ENCODE measurements at regions not wholly inside any gene's neighbourhood (a gene's known extent, or its start where the extent isn't known, plus 50 kb on each side); places are given as distances from the start of the nearest gene placed in this dataset.

DNA sequence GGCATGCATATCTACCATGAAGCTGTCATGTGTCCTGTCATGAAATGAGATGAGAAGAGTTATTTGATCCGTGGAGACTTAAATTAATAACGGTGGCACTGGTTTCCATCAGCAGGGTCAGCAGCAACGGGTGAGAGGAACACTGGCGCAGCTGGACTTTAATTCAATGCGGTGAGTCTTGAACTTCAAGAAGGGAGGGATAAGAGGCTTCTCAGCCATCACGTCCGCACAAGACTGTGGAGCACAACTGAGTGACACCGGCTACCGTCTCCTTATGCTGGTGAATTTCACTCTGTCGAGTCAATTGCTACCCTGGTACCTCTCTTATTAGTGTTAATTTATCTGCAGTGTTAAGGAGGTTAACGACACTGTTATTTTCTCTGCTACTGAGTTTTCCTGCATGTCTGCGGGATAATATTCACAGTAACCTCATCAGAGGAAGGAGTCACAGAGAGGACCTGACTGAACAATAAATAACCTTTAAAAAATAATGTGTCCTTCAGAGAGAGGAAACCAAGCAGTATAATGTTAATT is 236.8 kb downstream of the EPHA4 start:
- Histone ChIP-seq H3K4me3 (no peak overlapping the region), H3K4me2 (no peak overlapping the region), H3K27ac (no peak overlapping the region), H4K20me1 (no peaks in the 10 kb centered on the region), H3K9me3 (peaks cover 15% of the 10 kb centered on the region), H3K36me3 (no peaks in the 10 kb centered on the region), H3K9ac (no peak overlapping the region), H3K27me3 (no peaks in the 10 kb centered on the region), H3K4me1 (no peaks in the 10 kb centered on the region)
- no peak for TF ChIP-seq Cebpa-rat (IDR thresholded peaks at IDR 0.05)

DNA sequence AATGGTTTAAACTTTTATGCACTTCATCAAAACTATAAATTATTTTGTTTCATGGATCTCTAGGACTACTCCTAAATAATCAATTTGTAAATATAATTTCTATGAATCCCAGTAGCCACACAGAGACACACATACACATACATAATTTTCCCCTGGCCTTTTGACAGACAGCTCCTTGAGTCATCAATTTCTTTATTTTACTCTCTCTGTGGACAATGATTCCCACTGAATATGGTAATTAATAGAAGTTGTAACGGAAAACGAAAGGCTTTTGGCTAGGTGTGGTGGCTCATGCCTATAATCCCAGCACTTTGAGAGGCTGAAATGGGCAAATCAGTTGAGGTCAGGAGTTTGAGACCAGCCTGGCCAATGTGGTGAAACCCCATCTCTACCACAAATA is 235.1 kb downstream of the EPHA4 start:
- no peaks in the 10 kb centered on the region for H3K27me3 ChIP-seq
- H3K4me1 ChIP-seq: no peaks in the 10 kb centered on the region
- no peaks in the 10 kb centered on the region for H4K20me1 ChIP-seq
- no peak overlapping the region for H3K4me2 ChIP-seq
- no peak overlapping the region for H3K27ac ChIP-seq
- no peaks in the 10 kb centered on the region for H3K36me3 ChIP-seq
- H3K9me3 ChIP-seq: peaks cover 7% of the 10 kb centered on the region
- no peak for TF ChIP-seq Cebpa-rat (IDR thresholded peaks at IDR 0.05)
- no peak overlapping the region for H3K9ac ChIP-seq
- no peak overlapping the region for H3K4me3 ChIP-seq

DNA sequence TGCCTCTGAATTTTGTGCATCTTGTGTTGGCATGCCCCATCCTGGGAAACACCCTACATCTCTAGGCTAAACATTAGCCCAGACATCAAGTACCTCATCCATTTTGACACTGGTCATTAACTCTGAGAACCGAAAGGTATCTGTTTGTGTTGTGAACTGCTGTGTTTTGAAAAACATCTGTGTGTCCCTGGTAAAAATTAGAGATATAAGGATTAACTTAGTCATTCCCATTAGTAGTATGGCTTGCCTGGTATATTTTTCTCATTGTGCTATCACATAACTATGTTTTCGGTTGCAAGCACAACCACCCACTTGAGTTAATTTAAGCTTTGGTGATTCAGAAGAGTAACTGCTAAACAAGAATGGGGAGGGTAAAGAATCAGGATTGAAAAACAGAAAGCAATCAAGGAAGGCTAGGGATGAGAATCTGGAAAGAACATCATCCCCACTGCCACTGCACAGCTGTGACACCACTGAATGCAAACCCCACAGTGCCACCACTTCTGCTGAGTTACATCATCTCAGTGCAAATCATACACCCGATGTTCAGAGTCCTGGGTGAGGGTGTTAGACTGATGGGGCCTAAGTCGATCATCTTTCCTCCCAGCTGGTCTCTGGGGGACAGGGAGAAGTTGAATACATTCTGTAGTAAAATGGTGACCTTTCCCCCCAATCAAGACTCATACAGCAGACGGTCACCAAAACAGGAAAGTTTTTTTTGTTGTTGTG is 234.0 kb downstream of the EPHA4 start:
- no peaks in the 10 kb centered on the region for H3K4me1 ChIP-seq
- H3K27me3 ChIP-seq: no peaks in the 10 kb centered on the region
- no peak for TF ChIP-seq Cebpa-rat (IDR thresholded peaks at IDR 0.05)
- H4K20me1 ChIP-seq: no peaks in the 10 kb centered on the region
- H3K4me2 ChIP-seq: no peak overlapping the region
- no peak overlapping the region for H3K4me3 ChIP-seq
- H3K36me3 ChIP-seq: no peaks in the 10 kb centered on the region
- H3K9ac ChIP-seq: no peak overlapping the region
- H3K27ac ChIP-seq: no peak overlapping the region
- no peaks in the 10 kb centered on the region for H3K9me3 ChIP-seq

DNA sequence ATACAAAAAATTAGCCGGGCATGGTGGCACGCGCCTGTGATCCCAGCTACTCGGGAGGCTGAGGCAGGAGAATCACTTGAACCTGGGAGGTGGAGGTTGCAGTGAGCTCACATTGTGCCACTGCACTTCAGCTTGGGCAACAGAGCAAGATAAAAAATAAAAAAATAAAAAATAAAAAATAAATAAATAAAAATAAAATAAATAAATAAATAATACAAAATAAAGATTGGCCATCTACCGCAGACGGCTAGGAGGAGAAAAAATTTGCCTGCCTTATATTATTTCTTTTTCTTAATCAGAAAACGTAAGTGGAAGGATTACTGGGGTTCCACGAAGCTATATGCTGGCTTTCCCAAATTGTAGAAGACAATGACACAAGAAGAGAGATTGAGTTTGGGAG is 229.7 kb downstream of the EPHA4 start:
- no peaks in the 10 kb centered on the region for H4K20me1 ChIP-seq
- H3K9me3 ChIP-seq: no peaks in the 10 kb centered on the region
- H3K4me2 ChIP-seq: no peak overlapping the region
- H3K9ac ChIP-seq: no peak overlapping the region
- no peak for TF ChIP-seq Cebpa-rat (IDR thresholded peaks at IDR 0.05)
- H3K4me3 ChIP-seq: no peak overlapping the region
- H3K36me3 ChIP-seq: no peaks in the 10 kb centered on the region
- no peak overlapping the region for H3K27ac ChIP-seq
- H3K4me1 ChIP-seq: no peaks in the 10 kb centered on the region
- H3K27me3 ChIP-seq: no peaks in the 10 kb centered on the region

DNA sequence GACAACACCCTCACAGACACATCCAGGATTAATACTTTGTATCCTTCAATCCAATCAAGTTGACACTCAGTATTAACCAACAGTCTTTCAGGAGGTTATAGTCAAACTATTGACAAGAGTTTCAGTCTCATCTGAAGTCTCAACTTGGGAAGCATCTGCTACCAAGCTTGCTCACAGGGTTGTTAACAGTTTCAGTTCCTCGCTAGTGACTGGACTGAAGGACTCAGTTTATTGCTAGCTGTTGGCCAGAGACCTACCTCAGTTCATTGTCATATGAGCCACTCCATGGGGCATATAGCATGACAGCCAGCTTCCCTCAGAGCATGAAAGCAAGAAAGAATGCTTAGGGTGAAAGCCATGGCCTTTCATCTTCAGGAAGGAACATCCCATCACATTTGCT is 228.6 kb downstream of the EPHA4 start:
- Histone ChIP-seq H3K4me3 (no peak overlapping the region), H3K27ac (no peak overlapping the region), H3K9me3 (no peaks in the 10 kb centered on the region), H3K4me2 (no peak overlapping the region), H3K4me1 (no peaks in the 10 kb centered on the region), H3K27me3 (no peaks in the 10 kb centered on the region), H3K9ac (no peak overlapping the region), H3K36me3 (no peaks in the 10 kb centered on the region), H4K20me1 (no peaks in the 10 kb centered on the region)
- TF ChIP-seq Cebpa-rat (IDR thresholded peaks at IDR 0.05): no peak

DNA sequence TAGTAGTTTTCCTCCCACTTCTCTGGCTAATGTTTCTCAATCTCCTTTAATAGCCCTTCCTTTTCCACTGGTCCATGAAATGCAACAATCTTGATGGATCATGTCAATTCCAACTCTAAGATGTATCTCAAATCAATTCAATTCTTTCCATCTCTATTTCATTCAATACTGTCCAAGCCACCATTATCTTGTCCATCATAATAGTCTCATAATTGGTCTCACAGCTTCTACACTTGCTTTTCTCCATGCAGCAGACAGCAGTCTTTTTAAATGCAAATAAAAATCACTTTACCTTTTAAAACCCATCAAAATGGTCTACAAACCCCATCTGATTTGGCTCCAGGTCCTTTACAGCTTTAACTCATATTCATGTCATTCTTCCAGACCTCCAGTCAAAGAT is 226.6 kb downstream of the EPHA4 start:
- no peak overlapping the region for H3K4me3 ChIP-seq
- no peak overlapping the region for H3K27ac ChIP-seq
- no peaks in the 10 kb centered on the region for H3K36me3 ChIP-seq
- H3K9ac ChIP-seq: no peak overlapping the region
- no peaks in the 10 kb centered on the region for H3K27me3 ChIP-seq
- no peaks in the 10 kb centered on the region for H3K9me3 ChIP-seq
- H4K20me1 ChIP-seq: no peaks in the 10 kb centered on the region
- H3K4me1 ChIP-seq: no peaks in the 10 kb centered on the region
- H3K4me2 ChIP-seq: no peak overlapping the region
- no peak for TF ChIP-seq Cebpa-rat (IDR thresholded peaks at IDR 0.05)

DNA sequence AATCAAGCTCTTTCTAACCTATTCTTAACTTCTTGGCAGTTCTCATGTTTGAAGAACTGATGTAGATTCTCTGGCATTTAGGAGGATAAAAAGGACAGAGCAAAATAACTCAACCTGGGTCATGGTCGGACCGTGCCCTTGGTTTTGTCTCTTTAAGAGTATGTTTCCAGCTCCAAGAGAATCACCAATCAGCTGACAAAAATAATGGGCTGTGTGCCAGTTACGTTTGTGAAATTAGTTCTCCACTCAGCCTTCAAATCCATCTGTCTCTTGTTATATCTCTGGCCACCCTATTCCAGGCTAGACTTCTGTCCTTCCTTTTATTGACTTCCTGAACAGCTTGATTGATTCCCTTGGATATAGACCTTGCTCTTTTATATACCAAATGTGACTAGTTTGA is 225.7 kb downstream of the EPHA4 start:
- no peak overlapping the region for H3K9ac ChIP-seq
- no peak overlapping the region for H3K4me2 ChIP-seq
- H3K36me3 ChIP-seq: no peaks in the 10 kb centered on the region
- H3K4me1 ChIP-seq: no peaks in the 10 kb centered on the region
- TF ChIP-seq Cebpa-rat (IDR thresholded peaks at IDR 0.05): no peak
- H3K9me3 ChIP-seq: no peaks in the 10 kb centered on the region
- no peaks in the 10 kb centered on the region for H3K27me3 ChIP-seq
- no peaks in the 10 kb centered on the region for H4K20me1 ChIP-seq
- no peak overlapping the region for H3K27ac ChIP-seq
- no peak overlapping the region for H3K4me3 ChIP-seq

DNA sequence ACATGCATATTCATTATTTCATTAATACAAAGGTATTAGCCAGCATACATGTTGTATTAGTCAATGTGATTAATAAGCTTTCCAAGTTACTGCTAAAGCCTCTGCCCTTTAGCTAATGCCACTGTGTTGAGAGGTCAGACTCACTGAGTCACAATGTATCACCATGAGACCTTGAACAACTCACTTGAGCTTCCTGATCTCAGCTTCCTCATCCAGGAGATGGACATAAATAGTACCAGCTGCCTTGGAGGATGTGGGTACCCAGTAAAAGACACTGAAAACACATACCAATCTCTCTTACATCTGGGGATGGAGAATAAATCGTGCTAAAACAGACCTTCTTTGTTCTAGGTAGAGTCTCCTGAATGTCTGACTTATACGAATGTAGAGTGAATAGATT is 224.6 kb downstream of the EPHA4 start:
- H3K4me2 ChIP-seq: no peak overlapping the region
- H4K20me1 ChIP-seq: no peaks in the 10 kb centered on the region
- H3K9me3 ChIP-seq: no peaks in the 10 kb centered on the region
- no peaks in the 10 kb centered on the region for H3K27me3 ChIP-seq
- no peak for TF ChIP-seq Cebpa-rat (IDR thresholded peaks at IDR 0.05)
- H3K27ac ChIP-seq: no peak overlapping the region
- no peak overlapping the region for H3K4me3 ChIP-seq
- no peaks in the 10 kb centered on the region for H3K4me1 ChIP-seq
- no peaks in the 10 kb centered on the region for H3K36me3 ChIP-seq
- no peak overlapping the region for H3K9ac ChIP-seq

DNA sequence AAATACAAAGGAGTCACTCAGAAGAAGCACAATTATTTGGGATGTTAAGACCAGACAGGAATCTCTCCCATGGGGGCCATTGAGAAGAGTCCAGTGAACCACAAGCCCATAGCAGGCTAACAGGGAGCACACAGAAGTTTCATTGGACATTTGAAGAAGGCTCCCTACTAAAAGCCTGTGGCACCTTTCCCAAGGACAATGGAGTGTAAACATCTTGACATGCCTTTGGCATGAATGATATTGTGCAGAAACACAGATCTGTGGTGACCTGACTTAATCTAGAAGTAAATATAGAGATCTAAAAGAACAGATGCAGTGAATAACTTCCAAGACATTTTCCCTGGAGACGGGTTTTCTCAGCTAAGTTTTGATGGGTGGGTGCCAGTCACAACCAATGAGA is 221.5 kb downstream of the EPHA4 start:
- no peaks in the 10 kb centered on the region for H3K36me3 ChIP-seq
- H3K4me1 ChIP-seq: no peaks in the 10 kb centered on the region
- H3K4me2 ChIP-seq: no peak overlapping the region
- no peak overlapping the region for H3K9ac ChIP-seq
- no peak overlapping the region for H3K4me3 ChIP-seq
- no peaks in the 10 kb centered on the region for H4K20me1 ChIP-seq
- H3K27ac ChIP-seq: no peak overlapping the region
- TF ChIP-seq Cebpa-rat (IDR thresholded peaks at IDR 0.05): no peak
- H3K9me3 ChIP-seq: no peaks in the 10 kb centered on the region
- no peaks in the 10 kb centered on the region for H3K27me3 ChIP-seq

DNA sequence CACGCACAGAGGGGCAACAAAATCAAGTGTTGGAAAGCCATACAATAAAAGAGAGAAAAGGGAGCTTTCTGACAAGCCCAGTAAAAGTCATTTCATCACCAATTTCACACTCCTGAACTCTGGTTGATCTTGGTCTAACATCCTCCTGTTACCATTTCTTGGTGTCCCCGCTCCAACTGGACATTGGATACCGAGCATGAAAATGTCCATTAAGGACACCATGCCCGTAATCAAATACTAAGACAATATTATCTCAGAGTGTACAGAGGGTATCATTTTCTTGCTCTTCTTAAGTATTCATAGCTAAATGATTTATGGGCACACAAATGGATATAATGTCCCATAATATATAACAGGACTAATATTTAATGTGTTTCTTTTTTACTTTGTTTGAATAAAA is 218.9 kb downstream of the EPHA4 start:
- no peak for TF ChIP-seq Cebpa-rat (IDR thresholded peaks at IDR 0.05)
- Histone ChIP-seq H3K27me3 (no peaks in the 10 kb centered on the region), H3K27ac (no peak overlapping the region), H3K36me3 (no peaks in the 10 kb centered on the region), H3K4me1 (no peaks in the 10 kb centered on the region), H3K4me3 (no peak overlapping the region), H4K20me1 (no peaks in the 10 kb centered on the region), H3K9ac (no peak overlapping the region), H3K9me3 (no peaks in the 10 kb centered on the region), H3K4me2 (no peak overlapping the region)

DNA sequence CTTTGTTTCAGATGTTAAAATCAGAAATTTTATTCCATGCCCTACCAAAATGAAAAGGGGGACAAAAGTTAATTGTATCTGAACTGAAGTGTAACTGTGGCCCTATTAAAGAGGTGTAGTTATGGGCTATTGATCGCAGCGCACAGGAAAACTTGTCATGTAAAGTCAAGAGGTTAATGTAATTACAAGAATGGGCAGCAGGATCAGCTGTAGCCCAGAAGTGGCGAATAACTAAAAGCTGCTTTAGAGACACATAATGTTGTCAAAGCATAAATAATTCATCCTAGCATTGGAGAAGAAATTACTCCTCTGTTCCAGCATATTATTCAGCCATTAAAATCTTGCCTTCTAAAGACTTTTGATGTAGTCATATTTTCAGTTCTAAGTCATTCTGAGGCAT is 211.8 kb downstream of the EPHA4 start:
- no peaks in the 10 kb centered on the region for H3K27me3 ChIP-seq
- no peak overlapping the region for H3K4me2 ChIP-seq
- H3K4me1 ChIP-seq: no peaks in the 10 kb centered on the region
- no peaks in the 10 kb centered on the region for H4K20me1 ChIP-seq
- TF ChIP-seq Cebpa-rat (IDR thresholded peaks at IDR 0.05): no peak
- H3K36me3 ChIP-seq: no peaks in the 10 kb centered on the region
- H3K9me3 ChIP-seq: no peaks in the 10 kb centered on the region
- no peak overlapping the region for H3K27ac ChIP-seq
- no peak overlapping the region for H3K4me3 ChIP-seq
- no peak overlapping the region for H3K9ac ChIP-seq
